Neural cell (in vitro differentiated cells): ENCODE measurements at regions not wholly inside any gene's neighbourhood (a gene's known extent, or its start where the extent isn't known, plus 50 kb on each side); places are given as distances from the start of the nearest gene placed in this dataset.

Source experiments
- CTCF ChIP-seq: fragments of 450-650 bp; IDR thresholded peaks from 2 replicates; pipeline ENCODE4 v1.5.1; 2014; ENCODE audit warnings: antibody characterized with exemption, mild to moderate bottlenecking, moderate library complexity; ENCODE audit not compliant: poor library complexity, severe bottlenecking
- EP300 ChIP-seq: fragments of 450-650 bp; conservative IDR thresholded peaks from 2 replicates; pipeline ENCODE4 v1.6.1; 2014; ENCODE audit warnings: antibody characterized with exemption, mild to moderate bottlenecking, moderate library complexity; ENCODE audit not compliant: poor library complexity, severe bottlenecking
- MXI1 ChIP-seq: fragments of 450-650 bp; conservative IDR thresholded peaks from 2 replicates; pipeline ENCODE4 v1.6.1; 2014; ENCODE audit warnings: antibody characterized with exemption, mild to moderate bottlenecking; ENCODE audit not compliant: poor library complexity, severe bottlenecking
- POLR2AphosphoS5 ChIP-seq: IDR thresholded peaks from 2 replicates; pipeline ENCODE4 v1.6.1; 2012
- TAF1 ChIP-seq: IDR thresholded peaks from 2 replicates; pipeline ENCODE4 v1.6.1; 2012; ENCODE audit warnings: low read depth

- TF ChIP-seq CTCF (no peak), EP300 (no peak), MXI1 (no peak), TAF1 (no peak), POLR2AphosphoS5 (peak; percentile 35)
Observed at GRCh38 chr17:33981711-33982601, 273.1 kb upstream of the CCL2 start.
